ENCODE measurements at regions not wholly inside any gene's neighbourhood (a gene's known extent, or its start where the extent isn't known, plus 50 kb on each side); places are given as distances from the start of the nearest gene placed in this dataset.
"Not testable (repeated sequence)": the region's sequence is repeated elsewhere in the genome, so short reads cannot be mapped to it uniquely, and the experiment has no call there.

GRCh38 chr3:63116922-63117321, 161.2 kb upstream of the SYNPR start:
- Histone ChIP-seq H3K4me3 (no peak overlapping the region), H3K27me3 (no peaks in the 10 kb centered on the region), H3K36me3 (no peaks in the 10 kb centered on the region), H3K9me3 (no peaks in the 10 kb centered on the region)
- DNase-seq: no peak

GRCh38 chr3:63124090-63124489, 154.0 kb upstream of the SYNPR start:
- Histone ChIP-seq H3K4me3 (no peak overlapping the region), H3K27me3 (no peaks in the 10 kb centered on the region), H3K36me3 (no peaks in the 10 kb centered on the region), H3K9me3 (no peaks in the 10 kb centered on the region)
- no peak for DNase-seq

DNA sequence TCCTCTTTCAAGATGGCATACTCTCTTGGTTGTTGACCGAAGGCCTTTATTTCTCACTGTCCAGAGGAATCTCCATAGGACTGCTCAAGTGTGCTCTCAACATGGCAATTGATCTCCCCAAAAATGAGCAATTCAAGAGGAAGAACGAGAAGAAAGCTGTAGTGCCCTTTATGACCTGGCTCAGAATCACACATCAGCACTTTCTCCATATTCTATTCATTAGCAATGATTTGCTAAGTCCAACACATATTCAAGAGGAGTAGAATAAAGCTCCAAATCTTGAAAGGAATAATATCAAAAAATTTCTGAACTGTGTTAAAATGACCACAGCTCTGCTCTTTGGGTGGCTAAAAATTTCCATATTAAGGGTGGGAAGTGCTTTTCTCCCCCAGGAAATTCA, 151.6 kb upstream of the SYNPR start:
- DNase-seq: no peak
- no peak overlapping the region for H3K4me3 ChIP-seq
- no peaks in the 10 kb centered on the region for H3K36me3 ChIP-seq
- H3K9me3 ChIP-seq: no peaks in the 10 kb centered on the region
- no peaks in the 10 kb centered on the region for H3K27me3 ChIP-seq

GRCh38 chr3:63128380-63128779, 149.7 kb upstream of the SYNPR start:
- no peak for DNase-seq
- Histone ChIP-seq H3K9me3 (no peaks in the 10 kb centered on the region), H3K4me3 (no peak overlapping the region), H3K36me3 (no peaks in the 10 kb centered on the region), H3K27me3 (no peaks in the 10 kb centered on the region)

- Histone ChIP-seq H3K36me3 (no peaks in the 10 kb centered on the region), H3K27me3 (no peaks in the 10 kb centered on the region), H3K4me3 (no peak overlapping the region), H3K9me3 (no peaks in the 10 kb centered on the region)
- DNase-seq: no peak
Observed at GRCh38 chr3:63130625-63131024, 147.5 kb upstream of the SYNPR start.

DNA sequence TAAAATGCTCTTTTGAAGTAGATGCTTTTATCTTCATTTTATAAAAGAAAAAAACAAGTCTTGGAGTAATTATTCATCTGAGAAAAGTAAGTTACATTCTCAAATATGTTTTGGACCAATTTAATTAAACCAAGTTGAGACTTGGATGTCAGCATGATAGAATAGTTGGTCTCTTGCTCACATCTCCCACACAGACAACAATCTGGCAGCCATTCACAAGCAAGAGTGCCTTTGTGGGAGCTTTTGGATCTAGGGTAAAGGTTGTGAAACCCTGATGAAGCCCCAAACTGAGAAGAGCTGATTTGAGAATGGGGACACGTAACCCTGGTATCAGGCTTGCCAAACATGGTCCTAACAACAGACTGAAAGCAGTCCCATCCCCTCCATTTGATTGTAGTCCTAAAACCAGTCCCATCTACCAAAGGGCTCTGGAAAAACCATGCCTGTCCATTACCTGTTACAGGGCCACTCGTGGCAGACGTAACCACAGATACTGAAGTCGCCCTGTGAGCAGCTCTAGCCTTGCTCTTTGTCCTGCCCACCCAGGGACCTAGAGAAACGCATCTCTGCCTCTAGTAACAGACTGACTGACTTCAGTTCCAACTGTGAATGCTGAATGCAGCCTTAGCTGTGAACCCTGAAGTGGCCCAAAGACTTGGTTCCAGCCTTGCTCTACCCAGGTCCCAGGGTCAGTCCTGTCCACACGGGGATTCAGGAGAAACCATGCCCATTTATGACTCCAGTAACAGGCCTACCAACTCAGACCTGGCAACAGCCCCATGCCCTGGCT, 145.5 kb upstream of the SYNPR start:
- H3K4me3 ChIP-seq: no peak overlapping the region
- no peaks in the 10 kb centered on the region for H3K36me3 ChIP-seq
- no peaks in the 10 kb centered on the region for H3K27me3 ChIP-seq
- no peak for DNase-seq
- H3K9me3 ChIP-seq: no peaks in the 10 kb centered on the region

- H3K9me3 ChIP-seq: no peaks in the 10 kb centered on the region
- no peaks in the 10 kb centered on the region for H3K27me3 ChIP-seq
- no peak for DNase-seq
- no peak overlapping the region for H3K4me3 ChIP-seq
- no peaks in the 10 kb centered on the region for H3K36me3 ChIP-seq
Observed at GRCh38 chr3:63135367-63135766, 142.7 kb upstream of the SYNPR start.

GRCh38 chr3:63136249-63136648, 141.9 kb upstream of the SYNPR start:
- not testable (repeated sequence) for H3K4me3 ChIP-seq, H3K27me3 ChIP-seq, H3K9me3 ChIP-seq, H3K36me3 ChIP-seq, DNase-seq

DNA sequence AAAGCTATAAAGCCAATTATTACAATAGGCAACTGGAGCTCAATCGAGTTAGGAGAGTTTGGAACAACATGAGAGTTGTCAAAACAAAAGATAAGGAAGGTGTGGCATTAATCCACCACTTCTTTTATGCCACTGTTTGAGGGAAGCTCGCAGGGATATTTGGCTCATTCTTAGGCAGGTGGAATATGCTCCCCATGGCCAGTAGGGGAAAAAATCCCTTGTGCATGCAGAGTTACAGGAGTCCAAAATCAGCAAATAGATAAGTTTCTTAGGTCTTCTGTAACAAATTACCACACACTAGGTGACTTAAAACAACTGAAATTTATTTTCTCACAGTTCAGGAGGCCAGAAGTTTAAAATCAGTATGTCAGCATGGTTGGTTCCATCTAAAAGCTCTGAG, 135.4 kb upstream of the SYNPR start:
- Histone ChIP-seq H3K27me3 (no peaks in the 10 kb centered on the region), H3K36me3 (no peaks in the 10 kb centered on the region), H3K9me3 (no peaks in the 10 kb centered on the region), H3K4me3 (no peak overlapping the region)
- no peak for DNase-seq

DNA sequence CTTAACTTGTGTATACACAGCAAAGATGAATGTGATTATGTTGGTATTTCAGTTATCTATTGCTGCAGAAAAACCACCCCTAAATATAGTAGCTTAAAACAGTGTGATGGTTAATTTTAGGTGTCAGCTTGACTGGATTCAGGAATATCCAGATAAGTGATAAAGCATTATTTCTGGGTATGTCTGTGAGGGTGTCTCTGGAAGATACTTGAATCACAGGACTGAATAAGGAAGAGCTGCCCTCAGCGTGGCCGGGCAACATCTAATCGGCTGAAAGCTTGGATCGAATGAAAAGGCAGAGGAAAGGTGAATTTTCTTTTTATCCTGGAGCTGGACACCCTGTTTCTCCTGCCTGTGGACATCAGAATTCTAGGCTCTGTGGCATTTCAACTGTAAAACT, 132.0 kb upstream of the SYNPR start:
- no peak for DNase-seq

GRCh38 chr3:63150880-63151279, 127.2 kb upstream of the SYNPR start:
- Histone ChIP-seq H3K9me3 (no peaks in the 10 kb centered on the region), H3K4me3 (no peak overlapping the region), H3K36me3 (no peaks in the 10 kb centered on the region), H3K27me3 (no peaks in the 10 kb centered on the region)
- no peak for DNase-seq

More for the DNA sequence above, 132.0 kb upstream of the SYNPR start:
- Histone ChIP-seq H3K27me3 (no peaks in the 10 kb centered on the region), H3K36me3 (no peaks in the 10 kb centered on the region), H3K9me3 (no peaks in the 10 kb centered on the region), H3K4me3 (no peak overlapping the region)

GRCh38 chr3:63151897-63152296, 126.2 kb upstream of the SYNPR start:
- Histone ChIP-seq H3K27me3 (no peaks in the 10 kb centered on the region), H3K4me3 (no peak overlapping the region), H3K36me3 (no peaks in the 10 kb centered on the region), H3K9me3 (no peaks in the 10 kb centered on the region)
- DNase-seq: no peak

DNA sequence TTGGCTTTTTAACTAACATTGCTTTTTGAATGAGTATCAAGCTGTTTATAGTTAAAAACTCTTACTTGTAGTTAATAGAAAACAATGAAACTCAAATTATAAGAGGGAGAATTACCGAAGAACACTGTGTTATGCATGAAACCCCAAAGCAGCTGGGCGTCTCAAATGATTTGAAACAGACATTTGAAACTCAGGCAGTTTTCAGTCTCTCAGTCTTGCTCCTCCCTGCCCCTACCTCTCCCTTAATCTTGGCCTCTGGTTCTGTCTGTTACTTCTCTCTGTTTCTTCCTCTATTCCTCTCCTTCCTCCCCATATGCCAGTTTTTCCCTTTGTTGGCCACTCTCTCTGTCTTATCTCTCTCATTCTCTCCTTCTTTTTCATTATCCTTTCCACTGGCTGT, 118.3 kb upstream of the SYNPR start:
- Histone ChIP-seq H3K4me3 (no peak overlapping the region), H3K27me3 (no peaks in the 10 kb centered on the region), H3K36me3 (no peaks in the 10 kb centered on the region), H3K9me3 (no peaks in the 10 kb centered on the region)
- DNase-seq: no peak

DNA sequence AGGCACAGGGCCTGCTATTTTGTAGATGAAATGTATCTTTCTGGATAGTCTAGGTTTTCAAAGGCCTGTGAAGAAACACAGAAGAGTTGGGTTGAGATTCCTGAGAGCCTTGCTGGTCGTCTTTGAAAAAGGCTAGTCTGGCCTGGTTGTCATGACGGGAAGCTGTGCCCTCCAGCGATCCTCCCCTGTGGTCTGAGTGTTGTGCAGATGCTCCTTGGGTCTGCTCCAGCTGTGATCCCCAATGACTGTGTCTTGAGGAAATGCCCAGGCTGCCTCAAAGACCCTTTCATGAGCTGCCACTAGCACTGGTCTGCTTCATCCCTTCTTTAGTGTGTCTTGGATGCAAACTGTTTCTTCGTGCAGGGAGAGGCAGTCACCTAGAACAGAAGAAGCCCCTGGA, 111.0 kb upstream of the SYNPR start:
- no peaks in the 10 kb centered on the region for H3K27me3 ChIP-seq
- no peak overlapping the region for H3K4me3 ChIP-seq
- DNase-seq: no peak
- no peaks in the 10 kb centered on the region for H3K9me3 ChIP-seq
- H3K36me3 ChIP-seq: no peaks in the 10 kb centered on the region

DNA sequence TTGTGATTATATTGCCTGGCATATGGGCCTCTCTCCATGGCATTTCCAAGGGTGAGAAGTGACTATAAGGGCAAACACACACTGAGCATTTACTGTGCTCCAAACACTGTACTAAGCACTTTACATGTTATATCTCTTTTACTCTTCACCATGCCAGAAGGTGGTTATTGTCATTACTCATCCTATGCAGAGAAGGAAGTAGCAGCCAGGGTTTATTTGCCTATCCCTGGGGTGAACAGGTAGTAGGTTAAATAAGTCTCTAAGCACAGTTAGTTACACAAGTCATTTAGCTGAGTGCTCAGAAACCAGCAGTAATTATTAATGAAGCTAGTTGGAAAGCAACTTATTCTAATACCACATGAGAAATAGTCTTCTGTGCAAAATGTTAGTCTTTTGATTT, 109.9 kb upstream of the SYNPR start:
- Histone ChIP-seq H3K4me3 (no peak overlapping the region), H3K36me3 (no peaks in the 10 kb centered on the region), H3K9me3 (no peaks in the 10 kb centered on the region), H3K27me3 (no peaks in the 10 kb centered on the region)
- no peak for DNase-seq

DNA sequence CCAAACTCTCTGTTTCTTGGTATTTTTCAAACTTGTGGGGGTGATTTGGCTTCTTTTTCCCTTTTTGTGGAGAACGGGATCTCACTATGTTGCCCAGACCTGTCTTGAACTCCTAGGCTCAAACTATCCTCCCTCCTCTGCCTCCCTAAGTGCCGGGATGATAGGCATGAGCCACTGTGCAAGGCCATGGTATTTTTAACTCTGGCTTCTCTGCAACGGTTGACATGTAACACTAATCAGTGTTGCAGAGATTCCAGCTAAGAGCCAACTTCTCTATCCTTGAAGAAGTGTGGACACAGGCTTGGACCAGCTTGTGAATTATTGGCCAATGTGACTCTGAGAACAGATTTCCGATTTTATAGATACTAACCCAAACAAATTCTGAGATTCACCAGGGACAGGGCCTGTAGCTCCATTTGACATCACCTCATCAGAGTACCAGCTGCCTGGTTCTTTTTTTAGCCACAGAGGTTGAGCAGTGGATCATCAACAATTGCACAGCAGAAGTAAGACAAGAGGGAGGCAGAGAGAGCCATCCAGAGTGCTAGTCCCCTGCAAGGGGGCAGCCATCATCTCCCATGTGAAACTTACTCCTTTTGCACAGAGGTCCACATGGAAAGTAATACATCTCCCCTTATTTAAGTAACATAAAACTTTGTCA, 98.1 kb upstream of the SYNPR start:
- no peak for DNase-seq
- Histone ChIP-seq H3K36me3 (no peaks in the 10 kb centered on the region), H3K9me3 (no peaks in the 10 kb centered on the region), H3K27me3 (no peaks in the 10 kb centered on the region), H3K4me3 (no peak overlapping the region)

DNA sequence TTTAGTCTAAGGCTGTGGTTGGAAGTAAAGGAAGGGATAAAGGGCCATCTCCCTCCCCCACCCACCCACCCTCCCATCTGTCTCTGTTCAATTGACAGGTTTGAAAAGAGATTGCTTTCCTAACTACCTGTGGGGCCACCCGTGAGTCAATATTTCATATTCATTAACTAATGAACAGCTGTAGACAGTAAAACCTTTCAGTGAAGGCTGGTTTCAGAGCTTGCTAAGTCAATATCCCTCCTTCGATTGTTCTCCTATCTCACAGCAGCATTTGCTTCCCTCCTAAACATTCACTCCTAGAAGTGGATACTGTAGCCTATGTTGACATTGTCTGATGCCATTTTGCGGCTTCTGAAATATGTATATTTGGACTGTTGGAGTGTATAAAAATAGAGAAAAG, 85.9 kb upstream of the SYNPR start:
- H3K4me3 ChIP-seq: no peak overlapping the region
- H3K36me3 ChIP-seq: no peaks in the 10 kb centered on the region
- no peaks in the 10 kb centered on the region for H3K27me3 ChIP-seq
- H3K9me3 ChIP-seq: no peaks in the 10 kb centered on the region
- no peak for DNase-seq

GRCh38 chr3:63193647-63194046, 84.5 kb upstream of the SYNPR start:
- no peak overlapping the region for H3K4me3 ChIP-seq
- no peaks in the 10 kb centered on the region for H3K27me3 ChIP-seq
- no peaks in the 10 kb centered on the region for H3K36me3 ChIP-seq
- H3K9me3 ChIP-seq: no peaks in the 10 kb centered on the region
- DNase-seq: no peak

Data from MG63 (cell line).